ENCODE measurements at regions not wholly inside any gene's neighbourhood (a gene's known extent, or its start where the extent isn't known, plus 50 kb on each side); places are given as distances from the start of the nearest gene placed in this dataset.

- H3K36me3 ChIP-seq (ENCODE audit: control insufficient read depth, low read length), result no peaks in the 10 kb centered on the region
- no peaks in the 10 kb centered on the region for H3K4me1 ChIP-seq (ENCODE audit: control insufficient read depth, low read length)
Measured at GRCh38 chr2:51795248-51795888, 763.4 kb upstream of the NRXN1 start.

GRCh38 chr2:51791496-51791895 lies 759.6 kb upstream of the NRXN1 start:
- Histone ChIP-seq H4K20me1 (ENCODE audit: control insufficient read depth, insufficient read depth, low read depth, low read length) (no peaks in the 10 kb centered on the region), H3K27ac (ENCODE audit: low read depth, low read length) (no peak overlapping the region)

More at GRCh38 chr2:51795248-51795888, 763.4 kb upstream of the NRXN1 start:
- no peak overlapping the region for H3K4me2 ChIP-seq (ENCODE audit: low read length)
- no peaks in the 10 kb centered on the region for H3F3A ChIP-seq (ENCODE audit: control insufficient read depth, insufficient read depth)
- no peaks in the 10 kb centered on the region for H3K9me2 ChIP-seq (replicated peaks; ENCODE audit: control insufficient read depth, low read length)
- no peaks in the 10 kb centered on the region for H4K20me1 ChIP-seq (ENCODE audit: control insufficient read depth, insufficient read depth, low read depth, low read length)
- no peaks in the 10 kb centered on the region for H3K79me2 ChIP-seq (ENCODE audit: control insufficient read depth, low read length)
- H3K27ac ChIP-seq (ENCODE audit: low read depth, low read length), result no peak overlapping the region
- no peaks in the 10 kb centered on the region; the same call in 1 of the 2 replicates for H3K9me3 ChIP-seq (ENCODE audit: control insufficient read depth, insufficient read depth, low read length)
- TF ChIP-seq EZH2phosphoT487 (IDR thresholded peaks at IDR 0.05; ENCODE audit: borderline replicate concordance, low read length) (no peak), CTCF (IDR thresholded peaks at IDR 0.05; ENCODE audit: low read depth, low read length, poor library complexity, severe bottlenecking) (peak; percentile 69)
- no peak overlapping the region for H3K4me3 ChIP-seq (ENCODE audit: low read length)
- no peaks in the 10 kb centered on the region for H3K27me3 ChIP-seq (ENCODE audit: control insufficient read depth, low read length)

GRCh38 chr2:51790854-51791253 lies 758.9 kb upstream of the NRXN1 start:
- no peak for TF ChIP-seq CTCF (IDR thresholded peaks at IDR 0.05; ENCODE audit: low read depth, low read length, poor library complexity, severe bottlenecking)
- no peak for TF ChIP-seq EZH2phosphoT487 (IDR thresholded peaks at IDR 0.05; ENCODE audit: borderline replicate concordance, low read length)
- Histone ChIP-seq H3K9me3 (ENCODE audit: control insufficient read depth, insufficient read depth, low read length) (no peaks in the 10 kb centered on the region; the same call in 1 of the 2 replicates), H3K36me3 (ENCODE audit: control insufficient read depth, low read length) (no peaks in the 10 kb centered on the region)

More at GRCh38 chr2:51791496-51791895, 759.6 kb upstream of the NRXN1 start:
- H3K9me2 ChIP-seq (replicated peaks; ENCODE audit: control insufficient read depth, low read length), result no peaks in the 10 kb centered on the region
- no peaks in the 10 kb centered on the region; the same call in 1 of the 2 replicates for H3K9me3 ChIP-seq (ENCODE audit: control insufficient read depth, insufficient read depth, low read length)
- no peaks in the 10 kb centered on the region for H3F3A ChIP-seq (ENCODE audit: control insufficient read depth, insufficient read depth)
- no peak overlapping the region for H3K4me2 ChIP-seq (ENCODE audit: low read length)
- H3K36me3 ChIP-seq (ENCODE audit: control insufficient read depth, low read length), result no peaks in the 10 kb centered on the region
- H3K79me2 ChIP-seq (ENCODE audit: control insufficient read depth, low read length), result no peaks in the 10 kb centered on the region
- H3K4me3 ChIP-seq (ENCODE audit: low read length), result no peak overlapping the region
- no peaks in the 10 kb centered on the region for H3K4me1 ChIP-seq (ENCODE audit: control insufficient read depth, low read length)
- H3K27me3 ChIP-seq (ENCODE audit: control insufficient read depth, low read length), result no peaks in the 10 kb centered on the region
- no peak for TF ChIP-seq EZH2phosphoT487 (IDR thresholded peaks at IDR 0.05; ENCODE audit: borderline replicate concordance, low read length)
- TF ChIP-seq CTCF (IDR thresholded peaks at IDR 0.05; ENCODE audit: low read depth, low read length, poor library complexity, severe bottlenecking), result no peak

More at GRCh38 chr2:51790854-51791253, 758.9 kb upstream of the NRXN1 start:
- H3K9me2 ChIP-seq (replicated peaks; ENCODE audit: control insufficient read depth, low read length), result no peaks in the 10 kb centered on the region
- no peaks in the 10 kb centered on the region for H3K79me2 ChIP-seq (ENCODE audit: control insufficient read depth, low read length)
- no peaks in the 10 kb centered on the region for H3F3A ChIP-seq (ENCODE audit: control insufficient read depth, insufficient read depth)
- H3K27ac ChIP-seq (ENCODE audit: low read depth, low read length), result no peak overlapping the region
- H3K4me1 ChIP-seq (ENCODE audit: control insufficient read depth, low read length), result no peaks in the 10 kb centered on the region
- H3K4me3 ChIP-seq (ENCODE audit: low read length), result no peak overlapping the region
- no peaks in the 10 kb centered on the region for H3K27me3 ChIP-seq (ENCODE audit: control insufficient read depth, low read length)
- no peaks in the 10 kb centered on the region for H4K20me1 ChIP-seq (ENCODE audit: control insufficient read depth, insufficient read depth, low read depth, low read length)
- H3K4me2 ChIP-seq (ENCODE audit: low read length), result no peak overlapping the region

Measured in DOHH2 (cell line).